ENCODE measurements at regions not wholly inside any gene's neighbourhood (a gene's known extent, or its start where the extent isn't known, plus 50 kb on each side); places are given as distances from the start of the nearest gene placed in this dataset.

DNA sequence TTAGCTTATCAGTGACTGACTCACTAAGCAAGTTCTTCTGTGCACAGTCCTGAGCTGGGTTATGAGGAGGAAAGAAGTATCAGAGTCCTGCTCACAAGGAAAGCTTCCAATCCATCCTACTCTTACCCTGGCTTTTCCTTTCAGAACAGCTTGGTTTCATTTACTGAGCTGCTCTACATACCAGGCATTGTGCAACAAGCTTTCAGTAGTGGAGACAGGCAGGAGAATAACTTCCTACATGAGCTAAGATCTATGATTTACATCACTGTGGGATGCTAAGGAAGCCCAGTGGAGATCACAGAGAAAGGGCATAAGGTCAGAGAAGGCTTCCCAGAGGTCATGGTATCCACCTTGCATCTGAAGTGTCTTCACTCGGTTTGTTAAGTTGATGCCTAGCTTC lies 144.5 kb downstream of the MAP3K7 start:
- Histone ChIP-seq H3K9me3 (no peaks in the 10 kb centered on the region), H3K4me1 (peaks cover 0 to 3% (median 0%) of the 10 kb centered on the region in 9 donors), H3K36me3 (no peaks in the 10 kb centered on the region), H3K4me3 (no peak overlapping the region), H3K27ac (no peak overlapping the region), H3K27me3 (no peaks in the 10 kb centered on the region)
- WGBS, 2 donors, result 63 to 69% methylated on average over 1 of the region's 1 CpG
- intact Hi-C loops (cut with DNase I), result no loop called here
- no peak for DNase-seq
- ATAC-seq, result no peak
- TF ChIP-seq, protein P1, sequence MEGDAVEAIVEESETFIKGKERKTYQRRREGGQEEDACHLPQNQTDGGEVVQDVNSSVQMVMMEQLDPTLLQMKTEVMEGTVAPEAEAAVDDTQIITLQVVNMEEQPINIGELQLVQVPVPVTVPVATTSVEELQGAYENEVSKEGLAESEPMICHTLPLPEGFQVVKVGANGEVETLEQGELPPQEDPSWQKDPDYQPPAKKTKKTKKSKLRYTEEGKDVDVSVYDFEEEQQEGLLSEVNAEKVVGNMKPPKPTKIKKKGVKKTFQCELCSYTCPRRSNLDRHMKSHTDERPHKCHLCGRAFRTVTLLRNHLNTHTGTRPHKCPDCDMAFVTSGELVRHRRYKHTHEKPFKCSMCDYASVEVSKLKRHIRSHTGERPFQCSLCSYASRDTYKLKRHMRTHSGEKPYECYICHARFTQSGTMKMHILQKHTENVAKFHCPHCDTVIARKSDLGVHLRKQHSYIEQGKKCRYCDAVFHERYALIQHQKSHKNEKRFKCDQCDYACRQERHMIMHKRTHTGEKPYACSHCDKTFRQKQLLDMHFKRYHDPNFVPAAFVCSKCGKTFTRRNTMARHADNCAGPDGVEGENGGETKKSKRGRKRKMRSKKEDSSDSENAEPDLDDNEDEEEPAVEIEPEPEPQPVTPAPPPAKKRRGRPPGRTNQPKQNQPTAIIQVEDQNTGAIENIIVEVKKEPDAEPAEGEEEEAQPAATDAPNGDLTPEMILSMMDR (IDR thresholded peaks at IDR 0.05), result no peak

DNA sequence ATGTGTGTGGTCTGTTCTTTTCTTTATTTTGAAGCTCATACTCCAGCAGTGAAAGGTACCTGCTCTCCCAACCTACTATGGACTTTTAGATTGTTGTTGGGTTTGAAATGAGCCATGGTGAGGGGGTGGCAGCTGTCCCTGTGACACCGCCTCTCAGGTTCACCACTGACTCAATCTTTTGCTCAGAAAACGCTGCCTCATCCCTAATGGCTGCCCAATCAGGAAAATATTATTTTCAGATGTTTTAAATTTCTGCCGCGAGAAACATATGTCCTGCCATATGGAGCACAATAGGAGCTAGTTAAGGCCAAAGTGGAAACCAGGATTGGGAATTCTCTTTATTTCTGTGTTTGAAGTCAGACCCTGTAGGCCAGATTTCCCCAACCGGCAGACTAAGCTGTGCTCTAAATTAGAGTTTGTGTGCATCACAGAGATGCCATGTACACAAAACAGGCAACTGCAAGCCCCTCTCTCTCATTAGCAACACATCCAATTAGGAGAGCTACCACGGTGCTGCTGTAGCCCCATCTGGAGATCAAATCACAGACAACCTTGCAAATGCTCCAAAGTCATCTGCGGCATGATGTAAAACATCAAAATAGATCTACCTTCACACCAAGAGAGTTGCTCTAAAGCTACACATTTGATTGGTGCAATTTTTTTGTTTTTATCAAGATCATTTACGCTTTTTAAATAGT lies 144.1 kb upstream of the BACH2 start:
- DNase-seq (no peak), ATAC-seq (no peak)
- TF ChIP-seq, protein P1 (IDR thresholded peaks at IDR 0.05), result no peak
- H3K4me3 ChIP-seq, result no peak overlapping the region
- intact Hi-C loops (cut with DNase I), result no loop called here
- H3K36me3 ChIP-seq, result no peaks in the 10 kb centered on the region
- H3K9me3 ChIP-seq, result no peaks in the 10 kb centered on the region
- H3K27ac ChIP-seq, result no peak overlapping the region
- peaks cover 0 to 2% (median 1%) of the 10 kb centered on the region in 9 donors for H3K4me1 ChIP-seq
- no peaks in the 10 kb centered on the region for H3K27me3 ChIP-seq
- 90 to 92% methylated on average over 8 of the region's 8 CpGs for WGBS, 2 donors

GRCh38 chr6:90439586-90439985 lies 142.9 kb upstream of the BACH2 start:
- ATAC-seq (no peak), DNase-seq (no peak)
- no peaks in the 10 kb centered on the region for H3K27me3 ChIP-seq
- H3K4me3 ChIP-seq, result no peak overlapping the region
- no peaks in the 10 kb centered on the region for H3K9me3 ChIP-seq
- no peaks in the 10 kb centered on the region for H3K36me3 ChIP-seq
- no peak overlapping the region for H3K27ac ChIP-seq
- intact Hi-C loops (cut with DNase I), result no loop called here
- TF ChIP-seq, protein P1 (IDR thresholded peaks at IDR 0.05), result no peak
- WGBS, 2 donors, result 81 to 97% methylated on average over 2 of the region's 2 CpGs
- H3K4me1 ChIP-seq, result peaks cover 0 to 10% (median 5%) of the 10 kb centered on the region in 9 donors

DNA sequence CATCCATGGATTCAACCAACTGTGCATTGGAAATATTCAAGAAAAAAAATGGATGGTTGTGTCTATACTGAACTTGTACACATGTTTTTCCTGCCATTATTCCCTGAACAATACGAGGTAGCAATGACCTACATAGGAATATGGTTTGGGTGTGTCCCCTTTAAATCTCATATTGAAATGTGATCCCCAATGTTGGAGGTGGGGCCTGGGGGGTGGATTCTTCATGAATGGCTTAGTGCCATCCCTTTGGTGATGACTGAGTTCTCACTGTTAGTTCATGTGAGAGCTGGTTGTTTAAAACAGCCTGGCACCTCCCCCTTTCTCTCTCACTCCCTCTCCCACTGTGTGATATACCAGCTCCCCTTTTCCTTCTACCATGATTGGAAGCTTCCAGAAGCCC lies 139.8 kb upstream of the BACH2 start:
- Histone ChIP-seq H3K4me3 (no peak overlapping the region), H3K27ac (no peak overlapping the region), H3K27me3 (no peaks in the 10 kb centered on the region), H3K4me1 (peaks cover 0 to 10% (median 5%) of the 10 kb centered on the region in 9 donors), H3K9me3 (no peaks in the 10 kb centered on the region), H3K36me3 (no peaks in the 10 kb centered on the region)
- WGBS, 2 donors, result 51 to 68% methylated on average over 1 of the region's 1 CpG
- DNase-seq (no peak), ATAC-seq (no peak)
- TF ChIP-seq, protein P1 (IDR thresholded peaks at IDR 0.05), result no peak
- intact Hi-C loops (cut with DNase I), result no loop called here
